HG02759 (cell line): ENCODE measurements at regions not wholly inside any gene's neighbourhood (a gene's known extent, or its start where the extent isn't known, plus 50 kb on each side); places are given as distances from the start of the nearest gene placed in this dataset.

Source experiments
- ATAC-seq: cut with Tn5 transposase; IDR thresholded peaks from one replicate; pipeline ENCODE4 v1.9.1; 2021; ENCODE audit warnings: mild to moderate bottlenecking, moderate library complexity; ENCODE audit not compliant: unreplicated experiment

- no peak for ATAC-seq
These were observed 111.9 kb downstream of the HSPH1 start for GRCh38 chr13:31049833-31050232.

DNA sequence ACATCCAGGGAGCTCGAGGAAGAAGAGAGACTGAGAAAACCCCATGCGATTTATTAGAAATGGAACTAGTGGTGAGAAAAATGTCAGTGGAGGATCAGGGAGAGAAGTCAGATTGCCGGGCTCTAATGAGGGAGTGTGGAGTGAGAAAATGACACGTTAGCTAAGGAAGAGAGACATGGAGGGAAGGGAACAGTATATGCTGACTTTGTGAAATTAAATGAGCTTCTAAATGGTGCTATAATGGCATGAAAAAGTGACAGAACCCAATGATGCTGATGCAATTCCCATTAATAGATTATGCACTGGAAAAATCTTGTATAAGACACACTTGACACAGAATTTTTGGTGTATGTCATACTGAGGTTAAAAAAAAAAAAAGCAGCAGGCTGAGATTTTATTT, 112.6 kb downstream of the HSPH1 start:
- no peak for ATAC-seq

DNA sequence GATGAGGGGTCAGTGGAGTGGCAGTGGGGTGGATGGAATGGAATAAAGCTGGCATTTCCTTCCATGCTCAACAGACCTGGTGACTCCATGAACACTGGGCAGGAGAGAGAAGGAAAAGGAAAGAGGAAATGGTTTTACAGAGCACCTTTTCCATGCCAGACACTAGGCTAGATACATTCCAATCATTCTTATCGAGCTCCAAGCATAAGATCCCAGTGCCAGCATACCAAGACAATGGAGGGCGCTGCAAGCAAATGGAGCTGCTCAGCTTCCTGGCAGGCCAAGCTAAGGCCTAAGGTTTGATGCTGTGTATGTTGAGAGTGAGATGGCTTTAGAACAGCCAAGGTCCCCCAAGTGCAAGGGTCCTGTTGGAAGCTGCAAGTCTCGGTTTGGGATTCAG, 113.2 kb downstream of the HSPH1 start:
- no peak for ATAC-seq

DNA sequence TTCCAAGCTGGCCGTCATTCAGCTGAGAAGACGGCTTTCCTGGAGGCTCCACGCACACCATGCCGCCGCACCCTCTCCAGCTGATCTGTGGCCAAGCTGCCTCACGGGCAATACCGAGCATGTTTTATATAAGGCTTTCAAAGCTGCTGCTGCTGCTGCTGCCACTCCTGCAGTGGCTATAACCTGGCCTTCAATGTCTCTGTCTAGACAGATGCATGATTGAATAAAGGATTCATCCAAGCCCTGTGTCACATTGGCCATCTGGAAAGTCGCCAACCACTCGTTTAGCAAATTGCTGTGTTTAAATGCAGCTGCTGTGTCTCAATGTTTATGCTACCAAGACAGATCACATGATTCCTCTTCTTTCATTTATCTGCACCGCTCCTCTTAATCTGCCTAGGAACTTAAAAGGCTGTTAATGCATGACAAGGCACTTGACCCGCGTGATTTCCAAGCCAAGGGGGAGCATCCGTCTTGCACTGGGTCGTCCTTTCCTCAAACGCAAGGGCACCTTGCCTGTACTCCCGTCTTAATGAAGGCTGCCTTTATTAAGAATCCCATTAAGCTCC, 114.3 kb downstream of the TEX26 start:
- ATAC-seq = no peak

GRCh38 chr13:31045286-31046081, 113.0 kb downstream of the TEX26 start:
- ATAC-seq = peak; percentile 65

GRCh38 chr13:31044364-31045285, 112.2 kb downstream of the TEX26 start:
- ATAC-seq = peak; percentile 84

GRCh38 chr13:31043957-31044356, 111.5 kb downstream of the TEX26 start:
- peak; percentile 7 for ATAC-seq

- no peak for ATAC-seq
These were observed 110.2 kb downstream of the TEX26 start for GRCh38 chr13:31042481-31043165.

DNA sequence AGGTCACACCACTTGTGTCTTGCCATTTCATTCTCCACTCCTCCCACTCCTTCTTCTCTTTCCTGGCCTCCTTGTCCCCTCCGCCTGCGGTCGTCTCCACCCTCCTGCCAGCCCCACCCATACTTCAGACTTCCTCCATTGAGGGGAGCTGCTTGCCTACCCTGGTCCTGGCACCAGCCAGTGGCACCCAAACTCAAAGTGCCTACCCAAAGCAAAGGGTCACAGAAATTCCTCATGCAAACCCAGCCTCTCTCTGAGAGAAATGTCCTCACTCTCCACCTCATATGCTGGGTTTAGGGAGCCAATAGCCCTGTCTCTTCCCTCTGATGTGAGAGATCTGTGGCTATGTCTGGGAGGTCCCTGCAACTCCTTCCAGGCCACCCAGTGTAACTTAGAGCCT, 109.6 kb downstream of the TEX26 start:
- no peak for ATAC-seq

GRCh38 chr13:31038834-31039552, 106.5 kb downstream of the TEX26 start:
- ATAC-seq = peak; percentile 82

GRCh38 chr13:31037874-31038500, 105.5 kb downstream of the TEX26 start:
- no peak for ATAC-seq

- ATAC-seq = no peak
These were observed 104.6 kb downstream of the TEX26 start for GRCh38 chr13:31036731-31037695.

DNA sequence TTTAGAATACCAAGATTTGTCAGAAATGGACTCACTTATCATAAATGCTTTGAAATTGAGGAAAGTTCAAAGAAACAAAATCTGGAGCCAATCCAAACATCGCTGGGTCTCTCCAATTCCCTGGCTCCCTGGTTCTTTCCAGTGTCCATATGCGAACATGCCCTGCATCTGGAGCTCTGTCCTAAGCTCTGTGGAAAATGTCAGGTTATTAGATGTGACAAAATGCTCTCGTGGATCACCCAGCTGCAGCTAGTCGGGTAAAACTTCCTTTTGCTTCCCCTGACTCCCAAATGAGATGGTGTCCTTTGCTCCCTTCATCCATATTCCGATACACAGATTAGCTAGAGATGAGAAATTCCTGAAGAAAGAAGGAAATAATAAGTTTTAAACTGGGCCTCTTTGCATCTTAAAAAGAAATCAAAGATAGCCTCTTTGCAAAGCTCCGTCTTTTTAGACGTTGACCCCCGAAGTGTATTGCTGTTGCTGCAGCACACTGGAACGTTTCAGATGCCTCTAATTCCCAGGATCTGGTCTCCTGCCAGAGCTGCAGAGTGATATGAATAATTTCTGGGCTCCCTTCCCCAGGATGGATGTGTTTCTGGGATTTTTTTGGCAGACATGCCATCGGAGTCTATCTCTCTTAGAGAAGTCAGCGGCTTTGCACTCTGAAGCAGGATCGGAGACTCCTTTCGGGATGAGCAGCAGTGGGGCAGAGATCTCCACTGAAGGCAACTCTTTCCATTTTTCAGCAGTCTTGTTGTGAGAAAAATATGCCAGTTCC, 102.9 kb downstream of the TEX26 start:
- ATAC-seq = no peak

- ATAC-seq = no peak
These were observed 100.2 kb downstream of the TEX26 start for GRCh38 chr13:31032528-31033113.

GRCh38 chr13:31031482-31031881, 99.0 kb downstream of the TEX26 start:
- ATAC-seq = no peak

GRCh38 chr13:31029102-31029501, 96.6 kb downstream of the TEX26 start:
- ATAC-seq = no peak

DNA sequence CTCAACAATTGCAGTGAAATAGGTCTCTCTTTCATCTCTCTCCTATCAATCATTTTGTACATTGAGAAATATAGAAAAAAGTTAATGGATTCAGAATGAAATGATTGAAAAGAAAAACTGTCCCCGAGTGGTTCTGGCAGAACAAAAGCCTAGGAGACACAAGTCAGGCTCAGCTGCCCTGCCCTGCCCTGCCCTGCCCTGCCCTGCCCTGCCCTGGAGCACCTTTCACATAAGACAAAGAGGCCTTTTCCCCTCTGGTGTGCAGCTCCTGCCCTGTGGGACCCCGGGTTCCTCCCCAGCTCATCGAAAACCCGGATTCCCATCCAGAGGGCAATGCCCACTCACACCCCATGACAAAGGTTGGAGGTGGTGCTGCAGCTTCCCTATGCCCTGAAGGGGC, 94.7 kb downstream of the TEX26 start:
- no peak for ATAC-seq
